ENCODE measurements at regions not wholly inside any gene's neighbourhood (a gene's known extent, or its start where the extent isn't known, plus 50 kb on each side); places are given as distances from the start of the nearest gene placed in this dataset.
"Not testable (repeated sequence)": the region's sequence is repeated elsewhere in the genome, so short reads cannot be mapped to it uniquely, and the experiment has no call there.

DNA sequence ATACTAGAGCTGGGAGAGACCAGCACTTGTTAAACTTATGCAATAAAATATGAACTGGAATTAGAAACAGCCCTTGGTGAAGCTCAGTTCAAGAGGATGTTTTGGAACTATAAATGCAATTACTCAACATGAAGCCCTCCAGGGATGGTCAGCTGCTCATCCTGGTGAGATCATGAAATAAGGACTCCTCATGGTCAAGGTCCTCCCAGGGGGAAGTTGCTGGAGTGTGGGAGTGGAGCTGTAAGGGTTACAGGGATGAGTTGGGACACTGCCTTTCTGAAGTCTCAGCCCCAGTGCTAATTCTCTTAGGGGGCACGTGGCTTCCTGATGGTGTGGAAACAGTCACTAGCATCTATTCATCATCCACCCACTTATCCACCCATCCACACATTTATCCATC, 301.7 kb upstream of the SFSWAP start:
- ChIA-PET POLR2A (interaction anchor here (0.6 kb wide), 1 partner anchor 455 kb away, joined by 3 read pairs; no protein-coding TSS in a partner anchor), CTCF (ENCODE audit: low intra/inter-chr PET ratio) (no interaction called here)
- no peak overlapping the region for H3K27ac ChIP-seq (ENCODE audit: extremely low read depth, low read depth, low read length)
- H3K79me2 ChIP-seq (ENCODE audit: control insufficient read depth, insufficient read depth, low read length), result no peaks in the 10 kb centered on the region
- H3K4me1 ChIP-seq (replicated peaks in 1 of 2; ENCODE audit: control insufficient read depth in 2 of 2, insufficient read depth in 2 of 2, low read length in 2 of 2), result peaks cover 6 to 8% of the 10 kb centered on the region in 2 experiments; a peak in 3 of 5 replicates
- H3K9me3 ChIP-seq (replicated peaks; ENCODE audit: control insufficient read depth, insufficient read depth, low read depth, low read length), result no peaks in the 10 kb centered on the region
- in situ Hi-C loops (cut with MboI) (no loop called here), intact Hi-C loops (cut with micrococcal nuclease) (no loop called here)
- H4K20me1 ChIP-seq (replicated peaks; ENCODE audit: control insufficient read depth, insufficient read depth, low read length), result no peaks in the 10 kb centered on the region; the same call in 1 of the 2 replicates
- DNase-seq (ENCODE audit: extremely low read depth in 1 of 4, low spot score in 3 of 4), result no peak
- no TSS peak for BruUV-seq (replicated peaks)
- peaks cover 2 to 25% of the 10 kb centered on the region in 2 experiments; a peak in 2 of 5 replicates for H3K27me3 ChIP-seq (ENCODE audit: control insufficient read depth in 2 of 2, insufficient read depth in 2 of 2, low read length in 2 of 2)
- no peaks in the 10 kb centered on the region for H3K9me1 ChIP-seq (ENCODE audit: control insufficient read depth, insufficient read depth, low read length)
- no peak overlapping the region for H3K9ac ChIP-seq (ENCODE audit: insufficient read depth in 1 of 2, low read depth in 2 of 2, low read length in 2 of 2)
- no peak for ATAC-seq
- no peak for FAIRE-seq
- H3K4me2 ChIP-seq (ENCODE audit: insufficient read depth, low read length), result no peak overlapping the region
- H3K36me3 ChIP-seq (ENCODE audit: control insufficient read depth, insufficient read depth, low read length), result no peaks in the 10 kb centered on the region
- no peak overlapping the region for H3K4me3 ChIP-seq
- no peak for TF ChIP-seq HOXB6 (CRISPR knock-in tag; IDR thresholded peaks at IDR 0.05; ENCODE audit: borderline replicate concordance)
- H2AFZ ChIP-seq (ENCODE audit: low read depth, low read length), result no peak overlapping the region
- 0% methylated on average over 1 of the region's 1 CpG for WGBS (ENCODE audit: insufficient coverage, low coverage, missing lambda C conversion rate)

DNA sequence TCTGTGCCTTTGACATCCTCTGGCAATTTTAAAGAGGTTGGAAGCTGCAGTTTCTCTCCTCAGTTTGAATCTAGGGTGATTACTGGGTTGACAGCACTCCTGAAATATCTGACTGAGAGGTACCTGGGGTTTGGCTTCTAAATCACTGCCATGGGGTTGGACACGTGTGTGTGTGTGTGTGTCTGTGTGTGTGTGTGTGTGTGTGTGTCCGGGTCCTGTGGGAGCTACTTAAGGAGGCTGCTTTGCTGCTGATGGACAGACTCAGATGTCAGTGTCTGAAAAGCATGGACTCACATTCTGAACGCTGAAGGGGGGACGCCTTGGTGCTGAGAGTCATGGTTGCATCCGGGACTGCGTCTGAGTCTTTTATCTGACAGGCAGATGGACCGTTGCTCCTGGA, 299.1 kb upstream of the SFSWAP start:
- H3K27me3 ChIP-seq (ENCODE audit: control insufficient read depth in 2 of 2, insufficient read depth in 2 of 2, low read length in 2 of 2), result peaks cover 2 to 25% of the 10 kb centered on the region in 2 experiments; a peak in 2 of 5 replicates
- in situ Hi-C loops (cut with MboI); intact Hi-C loops (cut with micrococcal nuclease); H2AFZ ChIP-seq (ENCODE audit: low read depth, low read length); H3K27ac ChIP-seq (ENCODE audit: extremely low read depth, low read depth, low read length); H3K9me1 ChIP-seq (ENCODE audit: control insufficient read depth, insufficient read depth, low read length); DNase-seq (ENCODE audit: extremely low read depth in 1 of 4, low spot score in 3 of 4); POLR2A ChIA-PET; BruUV-seq (replicated peaks); H3K4me1 ChIP-seq (replicated peaks in 1 of 2; ENCODE audit: control insufficient read depth in 2 of 2, insufficient read depth in 2 of 2, low read length in 2 of 2); H3K4me2 ChIP-seq (ENCODE audit: insufficient read depth, low read length); H3K9me3 ChIP-seq (replicated peaks; ENCODE audit: control insufficient read depth, insufficient read depth, low read depth, low read length); H3K9ac ChIP-seq (ENCODE audit: insufficient read depth in 1 of 2, low read depth in 2 of 2, low read length in 2 of 2); H3K36me3 ChIP-seq (ENCODE audit: control insufficient read depth, insufficient read depth, low read length); ATAC-seq; CTCF ChIA-PET (ENCODE audit: low intra/inter-chr PET ratio); H4K20me1 ChIP-seq (replicated peaks; ENCODE audit: control insufficient read depth, insufficient read depth, low read length); H3K79me2 ChIP-seq (ENCODE audit: control insufficient read depth, insufficient read depth, low read length); H3K4me3 ChIP-seq: not testable (repeated sequence)
- peak; percentile 88 for FAIRE-seq
- 0% methylated on average over 2 of the region's 7 CpGs for WGBS (ENCODE audit: insufficient coverage, low coverage, missing lambda C conversion rate)
